Fibroblast of skin of right biceps (primary cell): ENCODE measurements at regions not wholly inside any gene's neighbourhood (a gene's known extent, or its start where the extent isn't known, plus 50 kb on each side); places are given as distances from the start of the nearest gene placed in this dataset.
"Not testable (repeated sequence)": the region's sequence is repeated elsewhere in the genome, so short reads cannot be mapped to it uniquely, and the experiment has no call there.

Experiments used
- DNase-seq: peaks from one replicate; pipeline ENCODE4 v3.0.0-alpha.2; 2013

DNA sequence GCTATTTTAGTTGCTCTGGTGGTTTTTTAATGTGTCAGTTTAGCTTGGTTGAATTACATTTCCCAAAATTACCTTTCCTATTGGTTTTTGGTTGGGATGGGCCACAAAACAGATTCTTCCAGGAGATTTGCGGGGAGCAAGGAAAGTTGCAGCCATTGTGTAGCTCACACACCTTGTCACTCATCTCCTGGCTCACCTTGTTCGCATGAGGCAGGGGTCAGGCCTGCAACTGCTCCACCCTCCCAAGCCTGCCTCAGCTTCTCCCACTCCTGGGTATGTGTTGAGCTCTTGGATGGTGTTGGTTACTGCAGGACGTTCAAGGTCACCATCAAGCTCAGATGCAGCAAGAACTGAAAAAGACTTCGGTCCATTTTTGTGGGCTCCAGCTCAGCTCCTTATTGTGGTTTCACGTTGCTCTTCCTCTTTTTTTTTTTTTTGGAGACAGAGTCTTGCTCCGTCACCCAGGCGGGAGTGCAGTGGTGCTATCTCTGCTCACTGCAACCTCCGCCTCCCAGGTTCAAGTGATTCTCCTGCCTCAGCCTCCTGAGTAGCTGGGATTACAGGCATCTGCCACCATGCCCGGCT, 95.6 kb upstream of the METTL14 start:
- no peak for DNase-seq

DNA sequence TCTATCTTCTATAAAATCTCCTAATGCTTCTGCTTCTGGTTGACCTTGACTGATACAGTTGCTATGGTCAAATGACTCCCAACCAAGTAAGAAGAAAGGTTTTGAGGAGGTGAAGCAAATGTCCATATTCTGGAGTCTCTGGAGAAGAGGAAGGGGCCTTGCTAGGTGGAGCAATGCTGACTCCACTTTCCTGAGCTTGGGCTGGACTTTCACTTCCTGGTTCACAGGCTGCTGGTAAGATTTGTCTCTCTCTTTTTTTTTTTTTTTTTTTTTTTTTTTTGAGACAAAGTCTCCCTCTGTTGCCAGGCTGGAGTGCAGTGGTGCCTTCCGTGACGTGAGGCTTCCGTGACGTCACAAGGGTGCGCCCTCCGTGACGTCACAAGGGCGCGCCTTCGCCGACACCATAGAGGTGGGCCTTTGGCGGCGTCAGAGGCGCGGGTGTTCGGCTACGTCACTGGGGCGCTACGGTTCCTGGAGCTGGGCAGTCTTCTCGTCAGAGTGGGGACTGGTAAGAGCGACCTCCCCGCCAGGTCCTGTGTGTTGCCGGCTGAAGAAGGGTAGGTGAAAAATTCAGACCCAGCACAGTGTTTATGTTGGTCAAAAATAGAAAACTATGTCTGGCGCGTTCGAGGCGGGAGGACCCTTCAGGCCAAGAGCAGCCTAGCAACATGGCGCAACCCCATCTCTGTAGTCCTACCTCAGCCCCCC, 93.7 kb upstream of the METTL14 start:
- DNase-seq, result peak; percentile 94

DNA sequence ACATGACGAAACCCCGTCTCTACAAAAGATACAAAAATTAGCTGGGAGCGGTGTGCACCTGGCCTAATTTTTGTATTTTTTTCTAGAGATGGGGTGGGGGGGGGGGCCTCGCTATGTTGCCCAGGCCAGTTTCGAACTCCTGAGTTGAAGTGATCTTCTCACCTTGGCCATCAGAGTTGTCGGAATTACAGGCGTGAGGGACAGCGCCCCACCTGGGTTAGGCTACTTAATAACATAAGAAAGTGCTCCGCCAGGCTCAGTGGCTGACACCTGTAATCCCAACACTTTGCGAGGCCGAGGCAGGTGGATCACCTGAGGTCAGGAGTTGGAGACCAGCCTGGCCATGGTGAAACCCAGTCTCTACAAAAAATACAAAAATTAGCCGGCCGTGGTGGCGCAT, 92.9 kb upstream of the METTL14 start:
- DNase-seq, result not testable (repeated sequence)

DNA sequence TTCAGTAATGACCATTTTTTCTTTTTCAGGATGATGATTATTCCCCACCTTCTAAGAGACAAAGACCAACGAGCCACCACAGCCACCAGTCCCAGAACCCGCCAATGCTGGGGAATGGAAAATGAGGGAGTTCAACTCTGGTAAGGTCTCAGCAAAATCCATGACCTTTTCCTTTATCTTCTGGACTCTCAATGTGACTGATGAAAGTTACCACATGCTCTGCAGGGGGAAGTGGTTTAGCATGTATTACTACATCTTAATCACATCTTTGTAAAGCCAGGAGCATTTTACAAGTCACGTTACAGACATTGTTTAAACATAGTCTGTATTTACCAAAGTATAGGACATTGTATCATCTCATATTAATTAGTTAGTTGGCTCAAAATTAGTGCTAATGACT, 89.3 kb upstream of the METTL14 start:
- DNase-seq, result not testable (repeated sequence)

DNA sequence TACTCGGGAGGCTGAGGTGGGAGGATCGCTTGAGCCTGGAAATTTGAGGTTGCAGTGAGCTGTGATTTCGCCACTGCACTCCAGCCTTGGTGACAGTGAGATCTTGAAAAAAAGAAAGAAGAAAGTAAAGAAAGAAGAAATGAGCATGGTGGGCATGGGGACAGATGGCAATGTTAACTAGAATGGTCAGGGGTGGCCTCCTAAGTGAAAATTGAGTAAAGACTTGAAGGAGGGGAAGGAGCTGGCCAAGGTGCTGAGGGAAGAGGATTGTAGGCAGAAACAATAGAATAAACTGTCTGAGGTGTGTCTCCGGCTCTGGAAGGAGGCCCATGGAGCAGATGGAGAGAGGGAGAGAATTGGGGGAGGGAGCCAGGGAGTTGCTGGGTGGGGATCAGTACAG, 60.1 kb upstream of the METTL14 start:
- not testable (repeated sequence) for DNase-seq

DNA sequence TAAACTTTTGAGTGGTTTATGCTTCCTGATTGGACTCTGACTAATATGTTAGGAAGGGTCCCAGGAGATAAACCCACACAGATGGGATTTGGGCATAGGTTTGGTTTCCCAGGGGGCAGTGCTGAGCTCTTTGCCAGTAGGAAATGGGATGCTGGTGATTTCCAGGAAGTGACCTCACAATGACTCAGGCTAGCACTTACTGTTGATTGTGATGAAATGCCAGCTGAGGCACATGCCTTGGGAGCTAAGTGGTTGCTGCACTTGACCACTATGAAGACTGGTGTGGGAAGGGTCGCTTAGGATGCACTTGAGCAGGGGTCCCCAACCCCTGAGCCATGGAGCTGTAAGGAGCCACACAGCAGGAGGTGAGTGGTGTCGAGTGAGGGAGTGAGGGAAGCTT, 55.5 kb upstream of the METTL14 start:
- DNase-seq, result peak; percentile 65

DNA sequence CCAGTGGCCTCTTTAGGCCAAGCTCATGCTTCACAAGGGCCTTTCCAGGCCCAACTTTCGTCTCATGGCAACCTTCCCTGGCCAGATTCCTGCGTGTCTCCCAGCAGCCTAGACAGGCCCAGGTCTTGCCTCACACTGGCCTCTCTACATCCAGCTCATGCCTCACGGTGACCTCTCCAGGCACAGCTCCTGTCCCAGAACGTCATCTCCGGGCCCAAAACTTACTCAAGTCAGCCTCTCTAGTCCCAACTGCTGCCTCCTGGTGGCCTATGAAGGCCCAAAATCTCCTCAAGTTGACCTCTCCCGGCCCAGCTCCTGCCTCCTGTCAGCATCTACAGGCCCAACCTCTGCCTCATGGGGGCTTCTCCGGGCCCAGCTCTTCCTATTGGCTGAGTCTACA, 54.3 kb upstream of the METTL14 start:
- not testable (repeated sequence) for DNase-seq

DNA sequence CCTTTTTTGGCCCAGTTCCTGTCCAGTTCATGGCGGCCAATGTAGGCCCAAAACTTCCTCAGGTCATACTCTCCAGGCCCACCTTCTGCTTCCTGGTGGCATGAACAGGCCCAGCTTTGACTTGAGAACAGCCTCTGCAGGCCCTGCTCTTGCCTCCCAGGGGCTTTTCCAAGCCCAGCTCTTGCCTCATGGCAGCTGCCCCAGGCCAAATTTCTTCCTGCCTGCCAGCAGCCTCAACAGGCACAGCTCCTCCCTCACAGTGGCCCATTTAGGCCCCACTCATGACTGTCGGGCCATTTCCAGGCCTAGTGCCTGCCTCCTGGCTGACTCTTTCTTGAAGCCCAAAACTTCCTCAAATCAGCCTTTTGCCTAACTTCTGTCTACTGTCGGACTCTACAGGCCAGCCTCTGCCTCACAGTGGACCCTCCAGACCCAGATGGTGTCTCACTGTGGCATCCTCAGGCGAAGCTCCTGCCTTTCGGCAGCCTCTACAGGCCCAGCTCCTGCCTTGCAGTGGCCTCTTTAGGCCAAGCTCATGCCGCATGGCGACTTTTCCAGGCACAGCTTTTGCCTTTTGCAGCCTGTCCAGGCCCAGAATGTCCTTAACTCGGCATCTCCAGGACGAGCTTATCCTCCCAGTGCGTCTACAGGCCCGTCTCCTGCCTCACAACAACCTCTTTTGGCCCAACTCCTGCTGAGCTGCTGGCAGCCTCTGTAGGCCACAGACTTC, 53.7 kb upstream of the METTL14 start:
- DNase-seq, result not testable (repeated sequence)

DNA sequence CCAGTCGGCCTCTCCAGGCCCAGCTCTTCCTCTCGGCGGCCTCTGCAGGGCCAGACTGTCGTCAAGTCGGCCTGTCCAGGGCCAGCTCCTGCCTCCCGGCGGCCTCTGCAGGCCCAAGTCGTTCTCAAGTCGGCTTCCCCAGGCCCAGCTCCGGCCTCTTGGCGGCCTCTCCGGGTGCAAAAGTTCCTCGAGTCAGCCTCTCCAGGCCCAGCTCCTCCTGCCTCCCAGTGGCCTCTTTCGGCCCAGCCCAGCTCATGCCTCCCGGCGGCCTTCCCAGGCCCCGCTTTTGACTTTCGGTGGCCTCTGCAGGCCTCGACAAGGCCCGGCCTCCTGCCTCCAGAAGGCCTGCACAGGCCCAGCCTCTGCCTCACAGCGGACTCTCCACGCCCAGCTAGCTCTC, 51.7 kb upstream of the METTL14 start:
- DNase-seq, result not testable (repeated sequence)

DNA sequence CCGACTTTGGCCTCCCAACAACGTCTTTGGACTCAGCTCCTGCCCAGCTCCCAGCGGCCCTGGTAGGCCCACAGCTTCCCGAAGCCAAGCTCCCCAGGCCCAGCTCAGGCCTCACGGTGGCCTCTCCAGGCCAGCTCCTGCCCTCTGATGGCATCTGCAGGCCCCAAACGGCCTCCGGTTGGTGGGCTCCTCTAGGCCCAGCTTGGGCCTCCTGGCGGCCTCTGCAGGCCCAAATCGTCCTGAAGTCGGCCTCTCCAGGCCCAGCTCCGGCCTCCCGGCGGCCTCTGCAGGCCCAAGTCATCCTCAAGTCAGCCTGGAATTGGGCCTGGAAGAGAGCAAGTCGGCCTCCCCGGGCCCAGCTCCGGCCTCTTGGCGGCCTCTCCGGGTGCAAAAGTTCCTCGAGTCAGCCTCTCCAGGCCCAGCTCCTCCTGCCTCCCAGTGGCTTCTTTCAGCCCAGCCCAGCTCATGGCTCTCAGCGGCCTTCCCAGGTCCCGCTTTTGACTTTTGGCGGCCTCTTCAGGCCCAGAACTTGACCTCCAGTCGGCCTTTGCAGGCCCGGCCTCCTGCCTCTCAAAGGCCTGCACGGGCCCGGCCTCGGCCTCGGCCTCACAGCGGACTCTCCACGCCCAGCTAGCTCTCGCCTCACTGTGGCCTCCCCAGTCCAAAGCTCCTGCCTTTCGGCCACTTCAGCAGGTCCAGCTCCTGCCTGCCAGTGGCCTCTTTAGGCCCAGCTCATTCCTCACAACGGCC, 50.9 kb upstream of the METTL14 start:
- DNase-seq, result not testable (repeated sequence)
